NOMO-1 (cell line): ENCODE measurements at regions not wholly inside any gene's neighbourhood (a gene's known extent, or its start where the extent isn't known, plus 50 kb on each side); places are given as distances from the start of the nearest gene placed in this dataset.
A peak's percentile ranks its signal among the peaks of the same experiment; 100 is the strongest.
"Not testable (repeated sequence)": the region's sequence is repeated elsewhere in the genome, so short reads cannot be mapped to it uniquely, and the experiment has no call there.

Experiments used
- DNase-seq, 2 experiments: peaks; one replicate each; lab custom pipeline; 2025; ENCODE audit not compliant: unreplicated experiment in 2 of 2; lab: John Stamatoyannopoulos, UW

- DNase-seq = peak; percentile 59 to 76
These were observed 59.0 kb downstream of the FASLG start for GRCh38 chr1:172717722-172718465.

- no peak for DNase-seq
These were observed 60.2 kb downstream of the FASLG start for GRCh38 chr1:172719066-172719627.

GRCh38 chr1:172719694-172720138, 60.8 kb downstream of the FASLG start:
- DNase-seq = peak in 1 of 2 experiments; percentile 12

GRCh38 chr1:172720339-172720738, 61.4 kb downstream of the FASLG start:
- DNase-seq = no peak

- DNase-seq = no peak
These were observed 64.3 kb downstream of the FASLG start for GRCh38 chr1:172723251-172723650.

DNA sequence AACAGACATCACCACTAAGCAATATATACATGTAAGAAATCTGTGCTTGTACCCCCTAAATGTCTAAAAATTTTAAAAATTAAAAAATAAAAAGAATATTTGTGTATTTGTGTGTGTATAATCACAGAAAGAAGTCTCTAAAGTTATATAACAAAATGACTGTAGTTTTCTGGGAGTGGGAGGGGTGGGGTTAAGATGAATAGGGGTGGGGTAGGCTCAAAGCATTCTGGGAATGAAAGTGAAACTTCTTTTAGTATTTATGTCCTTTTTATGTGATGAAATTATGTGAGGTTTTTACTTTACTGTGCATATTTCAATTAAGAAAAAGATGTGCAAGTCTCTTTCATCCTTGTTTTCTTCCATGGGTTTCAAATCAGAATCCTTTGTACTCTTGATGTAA, 65.3 kb downstream of the FASLG start:
- peak in 1 of 2 experiments; percentile 10 for DNase-seq

GRCh38 chr1:172724765-172725613, 66.1 kb downstream of the FASLG start:
- peak; percentile 28 to 63 for DNase-seq

- peak; percentile 39 to 55 for DNase-seq
These were observed 67.8 kb downstream of the FASLG start for GRCh38 chr1:172726740-172727139.

DNA sequence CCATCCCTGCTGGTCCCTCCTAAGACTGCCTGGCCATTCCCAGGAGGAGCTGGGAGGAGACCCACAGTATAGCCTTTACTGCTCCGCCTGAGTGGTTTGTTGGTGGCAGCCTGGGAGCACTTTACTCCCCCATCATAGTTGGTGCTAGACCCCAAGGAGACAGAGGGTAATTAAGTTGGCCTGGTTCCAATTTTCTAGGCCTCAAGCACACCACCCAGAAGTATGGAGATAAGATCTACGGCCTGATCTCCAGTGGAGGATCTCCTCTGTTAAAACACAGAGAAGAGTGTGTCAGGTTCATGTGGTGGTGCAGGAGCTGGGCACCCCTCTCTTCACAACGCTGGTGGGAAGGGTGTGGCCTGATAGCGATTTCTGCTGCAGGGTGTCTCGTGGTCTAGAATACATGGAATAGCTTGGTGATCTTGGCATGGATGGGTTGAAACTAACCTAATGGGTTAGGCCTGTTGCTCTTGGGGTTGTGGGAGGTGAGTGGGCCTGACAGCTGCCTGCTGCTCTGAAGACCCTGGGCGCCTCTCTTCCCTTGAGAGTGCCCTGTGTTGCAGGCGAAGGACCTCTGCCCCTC, 68.5 kb downstream of the FASLG start:
- DNase-seq = no peak

GRCh38 chr1:172727956-172728603, 69.2 kb downstream of the FASLG start:
- peak in 1 of 2 experiments; percentile 44 for DNase-seq

- not testable (repeated sequence) for DNase-seq
These were observed 69.8 kb downstream of the FASLG start for GRCh38 chr1:172728705-172729104.

- DNase-seq = no peak
These were observed 73.5 kb downstream of the FASLG start for GRCh38 chr1:172732427-172732826.

- peak; percentile 20 to 86 for DNase-seq
These were observed 74.9 kb downstream of the FASLG start for GRCh38 chr1:172733815-172734214.

DNA sequence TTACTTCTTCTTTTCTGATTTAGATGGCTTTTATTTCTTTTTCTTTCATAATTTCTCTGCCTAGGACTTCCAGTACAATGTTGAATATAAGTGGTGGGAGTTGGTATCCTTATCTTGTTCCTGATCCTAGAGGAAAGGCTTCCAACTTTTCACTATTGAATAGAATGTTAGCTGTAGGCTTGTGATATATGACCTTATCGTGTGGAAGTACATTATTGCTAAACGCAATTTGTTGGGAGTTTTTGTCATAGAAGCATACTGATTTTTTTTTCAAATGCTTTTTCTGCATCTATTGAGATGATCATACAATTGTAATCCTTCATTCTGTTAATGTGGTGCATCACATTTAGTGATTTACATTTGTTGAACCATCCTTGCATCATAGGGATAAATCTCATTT, 79.5 kb downstream of the FASLG start:
- DNase-seq = peak in 1 of 2 experiments; percentile 26

DNA sequence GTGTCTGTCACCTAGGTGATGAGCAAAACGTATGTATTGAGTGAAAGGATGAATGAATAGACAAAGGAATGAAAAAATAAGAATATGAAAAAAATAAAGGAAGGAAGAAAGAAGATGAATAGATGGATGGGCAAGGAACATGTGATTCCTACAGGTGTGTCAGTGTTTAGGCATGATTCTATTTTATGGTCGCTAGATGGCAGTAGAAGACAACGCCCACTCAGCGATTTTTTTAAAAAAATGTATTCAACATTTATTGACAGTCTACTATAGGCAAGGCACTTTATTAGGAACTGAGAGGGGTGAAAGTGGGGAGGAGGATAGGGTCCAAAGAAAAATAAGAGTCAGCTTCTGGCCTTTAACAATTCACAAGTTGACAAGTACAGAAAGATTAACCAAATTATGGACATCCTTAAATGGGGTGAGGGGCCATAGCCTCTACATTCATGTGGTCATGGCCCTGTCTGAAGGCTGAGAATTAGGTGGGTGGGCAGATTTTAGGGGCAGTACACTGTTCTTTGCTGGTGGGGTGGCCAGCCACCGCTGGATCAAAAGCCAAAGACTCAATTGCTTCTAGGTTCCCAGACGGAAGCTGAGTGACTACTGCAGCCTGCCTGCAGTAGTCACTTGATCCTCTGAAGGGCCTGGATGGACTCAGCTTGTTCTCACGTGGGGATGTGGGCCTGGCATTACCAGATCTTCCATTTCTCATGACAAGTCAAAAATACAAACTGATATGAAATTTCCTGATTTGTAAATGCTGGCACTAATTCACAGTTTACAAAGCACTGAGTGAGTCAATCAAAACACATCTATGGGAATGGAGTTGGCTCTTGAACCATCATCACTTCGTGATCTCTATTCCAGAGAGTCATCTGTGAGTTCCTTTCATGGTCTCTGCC, 83.9 kb downstream of the FASLG start:
- DNase-seq = peak; percentile 26 to 29

- peak; percentile 32 to 80 for DNase-seq
These were observed 86.1 kb downstream of the FASLG start for GRCh38 chr1:172745014-172745413.

DNA sequence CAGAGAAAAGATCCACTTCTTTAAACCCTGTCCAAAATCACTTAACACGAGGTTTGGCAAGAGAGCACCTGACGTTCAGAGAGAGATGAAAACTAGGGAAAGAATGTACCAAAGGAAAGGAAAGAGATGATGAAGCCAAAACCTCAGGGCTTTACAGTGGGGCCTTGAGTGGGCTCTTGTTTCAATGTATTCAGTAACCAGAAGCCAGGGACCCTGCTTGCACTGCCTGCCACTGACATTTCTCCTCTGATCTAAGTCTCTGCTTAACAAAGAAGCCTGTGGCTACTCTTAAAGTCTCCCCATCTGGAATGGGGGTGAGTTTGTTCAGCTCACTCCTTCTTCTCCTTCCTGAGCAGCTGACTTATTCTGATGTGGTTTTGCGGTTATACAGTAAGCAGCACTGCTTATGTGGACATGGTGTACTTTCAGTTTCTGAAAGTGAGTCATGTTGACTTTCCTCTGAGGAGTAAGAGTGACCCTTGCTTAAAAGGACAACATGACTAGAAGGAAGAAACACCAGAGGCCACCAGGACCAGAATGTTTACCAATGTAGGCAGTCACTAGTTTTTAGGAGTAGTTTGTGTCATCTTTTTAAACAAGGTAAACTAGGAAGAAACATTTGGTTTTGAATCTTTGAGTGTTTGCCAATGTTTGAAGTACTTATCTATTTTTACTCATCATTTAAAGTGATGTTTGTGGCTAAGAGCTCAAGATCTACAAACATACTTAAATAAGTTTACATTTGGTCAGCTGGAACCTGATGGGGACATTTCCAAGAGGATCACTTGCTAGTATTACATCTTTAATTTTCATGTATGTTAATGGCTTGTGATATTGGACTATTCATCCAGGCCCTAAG, 87.4 kb downstream of the FASLG start:
- DNase-seq = peak; percentile 40 to 97

DNA sequence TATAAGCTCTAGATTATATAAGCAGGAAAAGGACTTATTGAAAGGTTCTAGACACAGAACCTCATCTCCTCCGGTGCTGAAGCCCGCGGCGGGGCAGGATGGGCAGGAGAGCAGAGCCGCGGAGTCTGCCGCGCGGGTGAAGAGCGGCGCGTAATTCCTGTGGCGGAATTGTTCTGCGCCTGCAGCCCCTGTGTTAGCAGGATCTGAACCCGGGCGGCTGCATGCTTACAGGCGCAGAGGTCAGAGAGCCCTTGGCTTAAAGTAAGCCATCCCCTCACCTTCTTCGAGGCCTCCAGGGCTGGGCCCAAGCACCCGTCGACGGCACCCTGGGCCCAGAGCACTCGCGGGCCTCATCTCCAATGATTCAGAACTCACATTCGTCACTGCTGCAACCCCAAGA, 89.3 kb downstream of the FASLG start:
- no peak for DNase-seq

- no peak for DNase-seq
These were observed 92.8 kb downstream of the FASLG start for GRCh38 chr1:172751683-172752082.
